ENCODE measurements at regions not wholly inside any gene's neighbourhood (a gene's known extent, or its start where the extent isn't known, plus 50 kb on each side); places are given as distances from the start of the nearest gene placed in this dataset.
A peak's percentile ranks its signal among the peaks of the same experiment; 100 is the strongest.
"Not testable (repeated sequence)": the region's sequence is repeated elsewhere in the genome, so short reads cannot be mapped to it uniquely, and the experiment has no call there.

DNA sequence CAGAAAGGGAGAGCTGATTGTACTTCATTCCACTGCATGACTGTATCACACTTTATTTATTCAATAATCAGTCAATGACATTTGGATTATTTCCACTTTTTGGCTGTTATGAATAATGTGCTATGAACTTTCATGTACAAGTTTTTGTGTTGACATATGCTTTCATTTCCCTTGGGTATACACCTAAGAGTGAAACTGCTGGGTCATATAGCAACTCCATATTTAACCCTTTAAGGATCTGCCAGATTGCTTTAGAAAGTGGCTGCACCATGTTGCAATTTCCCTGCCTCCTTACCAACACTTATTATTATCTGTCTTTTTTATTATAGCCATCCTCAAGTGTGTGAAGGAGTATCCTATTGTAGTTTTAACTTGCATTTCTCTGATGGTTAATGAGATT is 108.8 kb upstream of the KCNK1 start:
- no peak for ATAC-seq
- no peak for DNase-seq
- Histone ChIP-seq H3K27ac (no peak overlapping the region), H3K4me3 (no peak overlapping the region), H3K9me3 (no peaks in the 10 kb centered on the region), H3K27me3 (no peaks in the 10 kb centered on the region), H3K4me1 (no peaks in the 10 kb centered on the region), H3K36me3 (no peaks in the 10 kb centered on the region)
- intact Hi-C loops (cut with DNase I): no loop called here
- TF ChIP-seq, protein P1, sequence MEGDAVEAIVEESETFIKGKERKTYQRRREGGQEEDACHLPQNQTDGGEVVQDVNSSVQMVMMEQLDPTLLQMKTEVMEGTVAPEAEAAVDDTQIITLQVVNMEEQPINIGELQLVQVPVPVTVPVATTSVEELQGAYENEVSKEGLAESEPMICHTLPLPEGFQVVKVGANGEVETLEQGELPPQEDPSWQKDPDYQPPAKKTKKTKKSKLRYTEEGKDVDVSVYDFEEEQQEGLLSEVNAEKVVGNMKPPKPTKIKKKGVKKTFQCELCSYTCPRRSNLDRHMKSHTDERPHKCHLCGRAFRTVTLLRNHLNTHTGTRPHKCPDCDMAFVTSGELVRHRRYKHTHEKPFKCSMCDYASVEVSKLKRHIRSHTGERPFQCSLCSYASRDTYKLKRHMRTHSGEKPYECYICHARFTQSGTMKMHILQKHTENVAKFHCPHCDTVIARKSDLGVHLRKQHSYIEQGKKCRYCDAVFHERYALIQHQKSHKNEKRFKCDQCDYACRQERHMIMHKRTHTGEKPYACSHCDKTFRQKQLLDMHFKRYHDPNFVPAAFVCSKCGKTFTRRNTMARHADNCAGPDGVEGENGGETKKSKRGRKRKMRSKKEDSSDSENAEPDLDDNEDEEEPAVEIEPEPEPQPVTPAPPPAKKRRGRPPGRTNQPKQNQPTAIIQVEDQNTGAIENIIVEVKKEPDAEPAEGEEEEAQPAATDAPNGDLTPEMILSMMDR (IDR thresholded peaks at IDR 0.05): no peak

DNA sequence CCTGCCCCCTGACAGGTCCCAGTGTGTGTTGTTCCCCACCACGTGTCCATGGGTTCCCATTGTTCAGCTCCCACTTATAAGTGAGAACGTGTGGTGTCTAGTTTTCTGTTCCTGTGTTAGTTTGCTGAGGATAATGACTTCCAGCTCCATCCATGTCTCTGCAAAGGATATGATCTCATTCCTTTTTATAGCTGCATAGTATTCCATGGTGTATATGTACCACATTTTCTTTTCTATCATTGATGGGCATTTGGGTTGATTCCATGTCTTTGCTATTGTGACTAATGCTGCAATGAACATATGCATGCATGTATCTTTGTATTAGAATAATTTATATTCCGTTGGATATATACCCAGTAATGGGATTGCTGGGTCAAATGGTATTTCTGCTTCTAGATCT is 108.0 kb upstream of the KCNK1 start:
- H3K4me3 ChIP-seq; H3K9me3 ChIP-seq; ATAC-seq; H3K4me1 ChIP-seq; DNase-seq; intact Hi-C loops (cut with DNase I); H3K27ac ChIP-seq; H3K36me3 ChIP-seq; H3K27me3 ChIP-seq: not testable (repeated sequence)

DNA sequence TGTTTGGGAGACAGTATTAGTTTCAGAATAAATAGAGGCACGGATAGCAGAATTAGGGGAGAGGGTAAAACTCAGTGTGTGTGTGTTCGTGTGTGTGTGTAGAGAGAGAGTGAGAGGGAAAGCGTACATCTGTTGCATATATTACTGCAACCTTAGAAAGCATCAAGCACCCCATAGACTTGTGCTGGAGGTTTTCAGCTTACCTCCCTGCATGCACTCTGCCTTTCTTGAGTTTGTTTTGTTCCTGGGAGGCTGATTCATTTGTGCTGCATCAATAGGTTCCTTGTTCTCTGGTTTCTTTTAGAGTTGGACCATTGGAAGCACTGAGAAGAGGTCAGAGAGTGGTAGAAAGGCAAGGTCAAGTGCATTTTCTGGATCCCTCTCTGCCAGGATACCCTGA is 104.4 kb upstream of the KCNK1 start:
- TF ChIP-seq, protein P1 (IDR thresholded peaks at IDR 0.05): no peak
- no peak for ATAC-seq
- intact Hi-C loops (cut with DNase I): no loop called here
- Histone ChIP-seq H3K9me3 (no peaks in the 10 kb centered on the region), H3K4me1 (no peaks in the 10 kb centered on the region), H3K27ac (no peak overlapping the region), H3K4me3 (no peak overlapping the region), H3K27me3 (no peaks in the 10 kb centered on the region), H3K36me3 (no peaks in the 10 kb centered on the region)
- no peak for DNase-seq

DNA sequence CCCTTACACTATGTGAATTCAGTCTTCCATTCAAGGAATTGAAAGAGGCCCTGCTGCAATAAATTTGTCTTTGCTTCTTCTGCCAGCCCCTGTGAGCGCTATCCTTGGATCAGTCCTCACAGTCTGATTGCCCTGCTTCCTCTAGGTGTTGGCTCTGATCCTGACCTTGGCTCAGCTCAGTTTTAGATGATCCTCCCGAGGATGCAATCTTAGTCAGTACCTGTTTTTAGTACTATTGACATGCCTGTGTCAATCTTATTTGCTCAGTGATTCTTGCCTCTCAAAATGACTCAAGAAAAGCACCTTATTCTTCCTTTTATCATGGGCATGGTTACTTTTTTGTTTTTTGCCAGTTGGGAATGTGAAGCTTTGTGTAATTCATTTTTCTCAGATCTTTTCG is 101.4 kb upstream of the KCNK1 start:
- Histone ChIP-seq H3K4me3 (no peak overlapping the region), H3K27me3 (no peaks in the 10 kb centered on the region), H3K27ac (no peak overlapping the region), H3K36me3 (no peaks in the 10 kb centered on the region), H3K4me1 (no peaks in the 10 kb centered on the region), H3K9me3 (no peaks in the 10 kb centered on the region)
- ATAC-seq: no peak
- intact Hi-C loops (cut with DNase I): no loop called here
- no peak for DNase-seq
- TF ChIP-seq, protein P1 (IDR thresholded peaks at IDR 0.05): no peak

DNA sequence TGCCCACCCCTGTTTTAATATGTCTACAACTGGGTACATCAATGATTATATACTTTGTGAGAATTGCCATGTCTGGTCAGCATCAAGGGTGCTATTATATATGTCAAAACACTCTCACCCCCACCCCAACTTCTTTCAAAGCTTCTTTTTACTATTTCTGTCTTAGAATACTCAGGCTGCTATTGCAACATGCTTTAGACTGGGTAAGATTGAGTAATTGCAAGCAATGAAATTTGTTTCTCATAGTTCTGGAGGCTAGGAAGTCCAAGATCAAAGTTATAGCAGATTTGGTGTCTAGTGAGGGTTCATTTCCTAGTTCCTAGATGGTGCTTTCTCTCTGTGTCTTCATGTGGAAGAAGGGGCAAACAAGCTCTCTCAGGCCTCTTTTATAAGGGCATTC is 100.5 kb upstream of the KCNK1 start:
- H3K27ac ChIP-seq: no peak overlapping the region
- intact Hi-C loops (cut with DNase I): no loop called here
- no peak overlapping the region for H3K4me3 ChIP-seq
- H3K27me3 ChIP-seq: no peaks in the 10 kb centered on the region
- no peaks in the 10 kb centered on the region for H3K36me3 ChIP-seq
- H3K9me3 ChIP-seq: no peaks in the 10 kb centered on the region
- ATAC-seq (no peak), DNase-seq (no peak)
- TF ChIP-seq, protein P1 (IDR thresholded peaks at IDR 0.05): no peak
- H3K4me1 ChIP-seq: no peaks in the 10 kb centered on the region

DNA sequence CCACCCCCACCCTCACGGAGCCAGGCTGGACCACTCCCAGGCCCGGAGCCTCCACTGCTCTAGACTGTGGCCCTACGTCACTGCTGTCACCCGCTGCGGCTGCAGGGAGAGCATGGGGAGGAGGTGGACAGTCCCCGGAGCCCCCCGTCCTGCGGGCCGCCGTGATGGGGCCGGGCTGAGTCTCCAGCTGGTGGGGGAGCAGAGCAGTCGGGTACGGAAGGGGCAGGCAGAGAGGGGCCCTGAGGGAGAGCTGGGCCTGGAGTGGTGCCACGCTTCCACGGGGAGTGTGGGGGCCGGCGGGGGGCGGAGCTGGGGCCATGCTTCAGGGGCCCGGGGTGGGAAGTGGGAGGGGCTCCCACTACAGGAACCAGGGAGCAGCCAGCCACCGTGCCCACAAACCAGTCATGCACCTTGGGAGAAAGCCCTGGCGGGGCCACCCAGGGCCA is 98.9 kb upstream of the KCNK1 start:
- peak; percentile 15 for ATAC-seq

More for the DNA sequence above, 98.9 kb upstream of the KCNK1 start:
- H3K27ac ChIP-seq: no peak overlapping the region
- intact Hi-C loops (cut with DNase I): no loop called here
- TF ChIP-seq, protein P1 (IDR thresholded peaks at IDR 0.05): no peak
- H3K36me3 ChIP-seq: no peaks in the 10 kb centered on the region
- DNase-seq: no peak
- no peak overlapping the region for H3K4me3 ChIP-seq
- H3K27me3 ChIP-seq: no peaks in the 10 kb centered on the region
- H3K9me3 ChIP-seq: no peaks in the 10 kb centered on the region
- H3K4me1 ChIP-seq: no peaks in the 10 kb centered on the region

All from upper lobe of right lung (tissue), 1 donor.